GM21717 (cell line): ENCODE measurements at regions not wholly inside any gene's neighbourhood (a gene's known extent, or its start where the extent isn't known, plus 50 kb on each side); places are given as distances from the start of the nearest gene placed in this dataset.

Source experiments
- ATAC-seq: cut with Tn5 transposase; IDR thresholded peaks from one replicate; pipeline ENCODE4 v1.9.1; 2021; ENCODE audit warnings: mild to moderate bottlenecking, moderate library complexity; ENCODE audit not compliant: unreplicated experiment

GRCh38 chr5:92904021-92904420, 677.0 kb downstream of the NR2F1-AS1 start:
- no peak for ATAC-seq

GRCh38 chr5:92899611-92900010, 681.4 kb downstream of the NR2F1-AS1 start:
- no peak for ATAC-seq

- no peak for ATAC-seq
Measured at GRCh38 chr5:92896722-92897121, 684.3 kb downstream of the NR2F1-AS1 start.

- ATAC-seq, result no peak
Measured at GRCh38 chr5:92890841-92891244, 690.2 kb downstream of the NR2F1-AS1 start.

- no peak for ATAC-seq
Measured at GRCh38 chr5:92889140-92889539, 691.9 kb downstream of the NR2F1-AS1 start.

- ATAC-seq, result no peak
Measured at GRCh38 chr5:92887254-92887653, 693.8 kb downstream of the NR2F1-AS1 start.

GRCh38 chr5:92886751-92887150, 694.3 kb downstream of the NR2F1-AS1 start:
- no peak for ATAC-seq

GRCh38 chr5:92885950-92886349, 695.1 kb downstream of the NR2F1-AS1 start:
- no peak for ATAC-seq

- no peak for ATAC-seq
Measured at GRCh38 chr5:92884469-92884868, 696.5 kb downstream of the NR2F1-AS1 start.

GRCh38 chr5:92879806-92880543, 701.0 kb downstream of the NR2F1-AS1 start:
- no peak for ATAC-seq

GRCh38 chr5:92874790-92875189, 706.2 kb downstream of the NR2F1-AS1 start:
- no peak for ATAC-seq

- no peak for ATAC-seq
Measured at GRCh38 chr5:92868442-92868841, 712.6 kb downstream of the NR2F1-AS1 start.

GRCh38 chr5:92864591-92864990, 716.4 kb downstream of the NR2F1-AS1 start:
- no peak for ATAC-seq

GRCh38 chr5:92863666-92864065, 717.4 kb downstream of the NR2F1-AS1 start:
- no peak for ATAC-seq

- no peak for ATAC-seq
Measured at GRCh38 chr5:92861531-92862285, 719.3 kb downstream of the NR2F1-AS1 start.

- ATAC-seq, result no peak
Measured at GRCh38 chr5:92860061-92860460, 721.0 kb downstream of the NR2F1-AS1 start.

GRCh38 chr5:92852219-92852618, 728.8 kb downstream of the NR2F1-AS1 start:
- no peak for ATAC-seq

- ATAC-seq, result no peak
Measured at GRCh38 chr5:92850886-92851285, 730.1 kb downstream of the NR2F1-AS1 start.

- no peak for ATAC-seq
Measured at GRCh38 chr5:92849756-92850155, 731.3 kb downstream of the NR2F1-AS1 start.

- no peak for ATAC-seq
Measured at GRCh38 chr5:92841604-92842155, 739.3 kb downstream of the NR2F1-AS1 start.

- no peak for ATAC-seq
Measured at GRCh38 chr5:92838253-92838652, 742.8 kb downstream of the NR2F1-AS1 start.
